ENCODE measurements at regions not wholly inside any gene's neighbourhood (a gene's known extent, or its start where the extent isn't known, plus 50 kb on each side); places are given as distances from the start of the nearest gene placed in this dataset.

DNA sequence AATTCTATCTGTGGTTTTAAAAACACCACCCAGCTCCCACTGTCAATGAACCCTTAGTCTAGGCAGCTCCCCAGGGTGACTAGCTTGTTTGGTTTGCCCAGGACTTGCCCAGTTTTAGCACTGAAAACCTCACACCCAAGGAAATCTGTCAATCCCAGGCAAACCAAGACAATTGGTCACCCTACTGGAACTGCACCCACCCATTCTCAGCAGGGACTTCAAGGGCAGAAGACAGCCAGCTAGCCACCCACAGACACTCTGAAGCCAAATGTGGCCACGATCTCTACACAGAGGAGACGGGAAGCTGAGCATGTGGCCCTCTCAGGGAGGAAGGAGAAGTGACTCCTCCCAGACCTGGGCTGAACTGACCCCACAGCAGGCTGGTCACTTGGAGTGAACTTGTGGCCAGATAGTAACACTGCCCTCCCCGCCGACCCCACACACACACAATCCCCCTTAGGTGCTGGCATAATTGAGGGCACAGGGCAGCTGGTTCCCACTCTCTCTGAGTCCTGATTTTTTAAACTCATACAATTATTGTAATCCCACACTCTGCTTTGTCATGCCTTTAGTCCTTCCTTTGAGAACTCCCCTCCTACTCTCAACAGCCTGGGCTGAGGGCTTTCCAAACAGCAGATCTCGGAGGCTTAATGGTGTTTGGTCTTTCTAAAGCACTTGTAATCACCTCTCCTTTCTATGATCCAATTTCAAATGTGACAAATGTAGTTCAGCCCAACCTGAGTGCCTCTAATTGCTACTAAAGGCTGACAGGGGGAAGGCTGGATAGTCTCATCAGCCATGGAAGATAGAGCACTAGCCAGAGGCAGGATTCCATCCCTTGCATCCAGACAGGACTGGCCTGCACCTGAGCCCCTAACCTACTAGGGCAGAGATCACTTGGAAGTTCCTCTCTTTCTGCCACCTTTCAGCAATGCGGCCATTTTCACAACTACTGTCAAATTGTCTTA, 74.7 kb upstream of the DRD2 start:
- no peak for TF ChIP-seq CTCF (IDR thresholded peaks at IDR 0.05; ENCODE audit: low read depth, low read length)
- no peak for DNase-seq (ENCODE audit: extremely low read depth, low read depth)

DNA sequence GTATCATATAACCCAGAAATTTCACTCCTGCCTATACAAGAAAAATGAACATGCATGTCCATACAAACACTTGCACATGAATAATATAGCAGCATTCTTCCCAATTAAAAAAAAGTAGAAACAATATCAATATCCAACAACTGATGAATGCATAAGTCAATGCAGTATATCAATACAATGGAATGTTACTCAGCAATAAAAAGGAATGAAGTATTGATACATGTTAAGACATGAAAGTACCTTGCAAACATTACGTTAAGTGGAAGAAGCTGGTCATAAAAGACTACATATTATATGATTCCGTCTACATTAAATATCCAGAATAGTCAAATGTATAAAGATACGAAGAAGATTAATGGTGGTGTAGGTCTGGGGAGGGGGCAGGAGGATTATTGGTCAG, 73.9 kb upstream of the DRD2 start:
- no peak for TF ChIP-seq CTCF (IDR thresholded peaks at IDR 0.05; ENCODE audit: low read depth, low read length)
- no peak for DNase-seq (ENCODE audit: extremely low read depth, low read depth)

GRCh38 chr11:113547739-113548138, 72.5 kb upstream of the DRD2 start:
- no peak for TF ChIP-seq CTCF (IDR thresholded peaks at IDR 0.05; ENCODE audit: low read depth, low read length)
- no peak for DNase-seq (ENCODE audit: extremely low read depth, low read depth)

- no peak for DNase-seq (ENCODE audit: extremely low read depth, low read depth)
- TF ChIP-seq CTCF (IDR thresholded peaks at IDR 0.05; ENCODE audit: low read depth, low read length), result no peak
These were observed 71.7 kb upstream of the DRD2 start for GRCh38 chr11:113546757-113547507.

DNA sequence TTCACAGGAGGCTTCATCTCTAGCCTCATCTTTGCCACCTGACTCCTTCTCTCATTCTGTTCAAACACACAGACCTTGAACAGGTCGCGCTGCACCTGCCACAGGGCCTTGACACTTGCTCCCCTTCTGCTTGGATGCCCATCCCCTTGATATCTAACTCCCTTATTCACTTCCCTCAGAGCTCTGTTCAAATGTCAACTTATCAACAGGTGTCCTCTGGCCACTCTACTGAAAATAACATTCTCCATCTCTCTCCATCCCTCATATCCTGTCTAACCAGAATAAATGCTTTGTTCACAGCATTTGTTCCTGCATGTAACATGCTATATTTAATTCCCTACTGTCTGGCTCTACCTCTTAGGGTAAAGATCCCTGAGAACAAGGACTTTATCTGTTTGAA, 67.2 kb upstream of the DRD2 start:
- no peak for DNase-seq (ENCODE audit: extremely low read depth, low read depth)
- no peak for TF ChIP-seq CTCF (IDR thresholded peaks at IDR 0.05; ENCODE audit: low read depth, low read length)

- no peak for TF ChIP-seq CTCF (IDR thresholded peaks at IDR 0.05; ENCODE audit: low read depth, low read length)
- DNase-seq (ENCODE audit: extremely low read depth, low read depth), result no peak
These were observed 65.5 kb upstream of the DRD2 start for GRCh38 chr11:113540416-113541330.

Data from AG09319 (cell line).